ENCODE measurements at regions not wholly inside any gene's neighbourhood (a gene's known extent, or its start where the extent isn't known, plus 50 kb on each side); places are given as distances from the start of the nearest gene placed in this dataset.

DNA sequence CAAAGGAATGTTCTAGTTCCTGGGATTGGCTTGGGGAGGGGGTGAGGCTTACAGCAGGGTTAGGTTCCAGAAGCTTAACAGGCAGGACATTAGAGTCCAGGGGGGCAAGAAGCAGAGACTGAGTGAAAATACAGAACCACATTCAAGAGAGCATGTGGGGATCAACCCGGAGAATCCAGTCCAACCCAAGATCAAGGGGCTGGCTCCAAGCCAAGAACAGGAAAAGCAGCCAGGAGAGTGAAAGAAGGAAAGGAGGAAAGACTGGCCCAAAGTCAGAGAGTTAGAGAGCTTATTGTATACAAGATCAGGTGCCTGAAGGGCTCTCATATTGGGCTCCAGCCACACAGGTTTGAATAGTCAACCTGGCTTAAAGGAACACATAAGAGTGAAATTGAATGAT, 190.3 kb upstream of the CDKN3 start:
- no peaks in the 10 kb centered on the region for H3K9me3 ChIP-seq
- H3K4me1 ChIP-seq: peaks cover 4 to 5% of the 10 kb centered on the region in 2 donors
- no peak for DNase-seq (ENCODE audit: low spot score in 2 of 2)
- H3K4me3 ChIP-seq: no peak overlapping the region
- no peak for TF ChIP-seq CTCF (IDR thresholded peaks at IDR 0.05)
- H3K36me3 ChIP-seq: no peaks in the 10 kb centered on the region
- H3K27me3 ChIP-seq: no peaks in the 10 kb centered on the region
- no peak overlapping the region for H3K27ac ChIP-seq
- intact Hi-C loops (cut with DNase I): no loop called here

DNA sequence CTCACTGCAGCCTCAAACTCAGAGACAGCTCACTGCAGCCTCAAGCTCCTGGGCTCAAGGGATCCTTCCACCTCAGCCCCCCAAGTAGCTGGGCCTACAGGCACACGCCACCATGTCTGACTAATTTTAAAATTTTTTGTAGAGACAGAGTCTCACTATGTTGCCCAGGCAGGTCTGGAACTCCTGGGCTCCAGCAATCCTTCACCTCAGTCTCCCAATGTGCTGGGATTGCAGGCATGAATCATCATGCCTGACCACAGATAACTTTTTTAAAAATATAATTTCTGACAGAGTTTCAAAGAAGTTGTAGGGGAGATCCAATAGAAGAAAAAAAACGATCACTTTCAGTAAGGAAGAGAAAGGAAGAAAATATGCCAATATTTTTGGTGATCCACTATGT, 189.7 kb upstream of the CDKN3 start:
- H3K9me3 ChIP-seq: no peaks in the 10 kb centered on the region
- no peaks in the 10 kb centered on the region for H3K27me3 ChIP-seq
- DNase-seq (ENCODE audit: low spot score in 2 of 2): no peak
- no peak for TF ChIP-seq CTCF (IDR thresholded peaks at IDR 0.05)
- intact Hi-C loops (cut with DNase I): no loop called here
- H3K4me1 ChIP-seq: peaks cover 4 to 5% of the 10 kb centered on the region in 2 donors
- H3K36me3 ChIP-seq: no peaks in the 10 kb centered on the region
- H3K4me3 ChIP-seq: no peak overlapping the region
- no peak overlapping the region for H3K27ac ChIP-seq

DNA sequence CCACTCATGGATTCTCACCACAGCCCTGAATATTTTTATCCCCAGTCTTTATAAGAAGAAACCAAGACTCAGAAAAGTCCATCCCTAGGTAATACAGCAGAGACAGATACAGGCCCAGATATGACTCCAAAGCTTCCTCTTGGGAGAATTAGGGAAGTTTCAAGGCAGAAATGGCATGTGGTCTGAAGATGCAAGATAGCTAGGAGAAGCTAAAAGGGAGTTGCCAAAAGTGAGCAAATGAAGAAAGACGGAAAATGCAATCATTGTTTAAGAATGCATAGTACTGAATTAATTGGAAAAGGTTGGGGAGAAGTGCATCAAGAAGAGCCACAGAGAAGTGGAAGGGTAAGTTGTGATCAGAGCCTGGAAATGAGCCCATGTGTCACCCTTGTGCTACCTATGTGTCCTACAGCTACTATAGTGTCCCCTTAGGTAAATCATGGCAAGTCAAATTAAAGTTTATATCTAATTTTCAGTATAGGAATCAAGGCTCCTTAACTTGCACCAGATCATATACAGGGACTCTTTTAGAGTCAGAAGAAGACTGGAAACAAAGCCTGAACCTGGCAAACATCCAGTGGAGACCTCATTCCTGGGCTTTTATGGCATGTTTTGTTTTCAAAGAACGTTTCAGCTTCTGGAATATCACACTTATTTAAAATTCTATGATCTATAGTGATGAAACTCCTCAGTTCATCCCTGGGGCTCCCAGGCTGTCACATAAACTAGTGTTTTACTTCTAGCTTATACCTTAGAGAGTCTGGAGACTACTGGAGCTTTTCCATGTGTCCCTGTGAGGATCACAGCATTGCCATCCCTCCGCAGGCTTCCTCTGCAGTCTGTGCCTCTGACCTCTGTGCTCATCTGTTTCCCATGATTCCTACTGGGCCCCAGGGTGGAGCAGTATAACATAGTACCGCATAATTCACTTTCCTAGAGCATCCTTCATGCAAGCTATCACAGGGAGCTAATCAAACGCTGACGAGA, 189.0 kb upstream of the CDKN3 start:
- H3K9me3 ChIP-seq: no peaks in the 10 kb centered on the region
- no peak overlapping the region for H3K27ac ChIP-seq
- H3K27me3 ChIP-seq: no peaks in the 10 kb centered on the region
- no peaks in the 10 kb centered on the region for H3K36me3 ChIP-seq
- no peak overlapping the region for H3K4me3 ChIP-seq
- peaks cover 4 to 5% of the 10 kb centered on the region in 2 donors for H3K4me1 ChIP-seq
- intact Hi-C loops (cut with DNase I): no loop called here
- TF ChIP-seq CTCF (IDR thresholded peaks at IDR 0.05): no peak
- DNase-seq (ENCODE audit: low spot score in 2 of 2): no peak

DNA sequence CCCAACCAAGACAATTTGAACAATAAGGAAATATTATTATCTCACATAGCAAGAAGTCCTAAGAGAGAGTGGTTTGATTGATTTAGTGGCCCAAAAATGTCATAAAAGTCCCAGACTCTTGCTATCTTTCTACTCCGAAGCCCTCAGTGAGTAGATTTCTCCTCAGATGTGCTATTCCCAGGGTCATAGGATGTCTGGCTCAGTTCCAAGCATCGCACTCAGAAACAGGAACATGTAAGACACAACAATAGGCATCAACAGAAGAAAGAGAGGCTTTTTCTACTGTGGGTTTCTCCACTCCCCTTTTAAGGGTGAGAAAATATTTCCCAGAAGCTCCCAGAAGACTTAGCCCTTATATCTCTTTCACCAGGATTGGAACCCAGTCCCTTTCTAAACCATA, 188.1 kb upstream of the CDKN3 start:
- intact Hi-C loops (cut with DNase I): no loop called here
- no peaks in the 10 kb centered on the region for H3K9me3 ChIP-seq
- no peak overlapping the region for H3K4me3 ChIP-seq
- peaks cover 4 to 5% of the 10 kb centered on the region in 2 donors for H3K4me1 ChIP-seq
- no peaks in the 10 kb centered on the region for H3K27me3 ChIP-seq
- TF ChIP-seq CTCF (IDR thresholded peaks at IDR 0.05): no peak
- no peak overlapping the region for H3K27ac ChIP-seq
- no peak for DNase-seq (ENCODE audit: low spot score in 2 of 2)
- H3K36me3 ChIP-seq: no peaks in the 10 kb centered on the region

GRCh38 chr14:54209511-54210250, 187.1 kb upstream of the CDKN3 start:
- Histone ChIP-seq H3K4me3 (no peak overlapping the region), H3K4me1 (peaks cover 4 to 5% of the 10 kb centered on the region in 2 donors), H3K27me3 (no peaks in the 10 kb centered on the region), H3K27ac (no peak overlapping the region), H3K36me3 (no peaks in the 10 kb centered on the region), H3K9me3 (no peaks in the 10 kb centered on the region)
- TF ChIP-seq CTCF (IDR thresholded peaks at IDR 0.05): no peak
- intact Hi-C loops (cut with DNase I): no loop called here
- DNase-seq (ENCODE audit: low spot score in 2 of 2): no peak
